GM20000 (cell line): ENCODE measurements at regions not wholly inside any gene's neighbourhood (a gene's known extent, or its start where the extent isn't known, plus 50 kb on each side); places are given as distances from the start of the nearest gene placed in this dataset.

Experiments
- DNase-seq: peaks from one replicate; pipeline ENCODE4 v3.0.0; 2012; ENCODE audit warnings: low spot score
- CTCF ChIP-seq: IDR thresholded peaks from 2 replicates; pipeline ENCODE4 v1.5.1; 2012; ENCODE audit warnings: mild to moderate bottlenecking, control low read depth; ENCODE audit errors: extremely low read depth, missing control alignments

GRCh38 chr19:41495589-41495988, 52.6 kb downstream of the ERICH4 start:
- TF ChIP-seq CTCF, result no peak
- DNase-seq, result no peak

- no peak for TF ChIP-seq CTCF
- no peak for DNase-seq
Measured at GRCh38 chr19:41499899-41500298, 56.9 kb downstream of the ERICH4 start.

GRCh38 chr19:41500443-41500842, 57.5 kb downstream of the ERICH4 start:
- no peak for DNase-seq
- no peak for TF ChIP-seq CTCF

GRCh38 chr19:41501854-41502253, 58.9 kb downstream of the ERICH4 start:
- no peak for TF ChIP-seq CTCF
- no peak for DNase-seq

- TF ChIP-seq CTCF, result no peak
- DNase-seq, result no peak
Measured at GRCh38 chr19:41505105-41505504, 62.1 kb downstream of the ERICH4 start.

- TF ChIP-seq CTCF, result no peak
- DNase-seq, result no peak
Measured at GRCh38 chr19:41510484-41510883, 65.5 kb upstream of the CEACAM21 start.

GRCh38 chr19:41511628-41512027, 64.3 kb upstream of the CEACAM21 start:
- no peak for DNase-seq
- TF ChIP-seq CTCF, result no peak
